Tibial nerve (tissue), 4 donors: ENCODE measurements at regions not wholly inside any gene's neighbourhood (a gene's known extent, or its start where the extent isn't known, plus 50 kb on each side); places are given as distances from the start of the nearest gene placed in this dataset.
A peak's percentile ranks its signal among the peaks of the same experiment; 100 is the strongest.
"Not testable (repeated sequence)": the region's sequence is repeated elsewhere in the genome, so short reads cannot be mapped to it uniquely, and the experiment has no call there.

Experiments used
- DNase-seq, 2 donors: peaks; one replicate each; pipeline ENCODE4 v3.0.0-alpha.2; 2019; ENCODE audit warnings: low spot score in 2 of 2
- H3K27ac ChIP-seq, 4 donors: fragments of 200-600 bp; sonication (generic) in 3 of 4; one replicate each; pipeline ENCODE4 v1.5.1; 2017 to 2019; ENCODE audit warnings: mild to moderate bottlenecking in 1 of 4
- H3K27me3 ChIP-seq, 2 donors: fragments of 200-600 bp; sonication (generic) in 1 of 2; one replicate each; pipeline versions ENCODE4 v1.5.1 to v1.6.0; 2017 to 2019
- H3K36me3 ChIP-seq, 3 donors: fragments of 200-600 bp; sonication (generic); one replicate each; pipeline ENCODE4 v1.5.1; 2018 to 2019
- H3K4me1 ChIP-seq, 4 donors: fragments of 200-600 bp; sonication (generic) in 3 of 4; one replicate each; pipeline ENCODE4 v1.5.1; 2017 to 2019
- H3K4me3 ChIP-seq, 4 donors: fragments of 200-600 bp; sonication (generic) in 3 of 4; one replicate each; pipeline ENCODE4 v1.5.1; 2017 to 2019; ENCODE audit warnings: mild to moderate bottlenecking in 1 of 4, moderate library complexity in 1 of 4
- H3K9me3 ChIP-seq, 4 donors: fragments of 200-600 bp; sonication (generic) in 3 of 4; one replicate each; pipeline ENCODE4 v1.5.1; 2017 to 2019
- EP300 ChIP-seq, 2 donors: sonication (generic); formaldehyde crosslinking; IDR thresholded peaks; one replicate each; pipeline ENCODE4 v1.6.1; 2017; ENCODE audit warnings: antibody characterized with exemption in 2 of 2, mild to moderate bottlenecking in 1 of 2
- POLR2A ChIP-seq, 2 donors: fragments of 450-650 bp; IDR thresholded peaks; one replicate each; pipeline ENCODE4 v1.6.1; 2017; ENCODE audit warnings: antibody characterized with exemption in 2 of 2, mild to moderate bottlenecking in 2 of 2, moderate library complexity in 2 of 2
- WGBS, 2 donors: methylation state at CpG; one replicate each; pipeline ENCODE4 v1.1.5; 2018; 5-methylcytosine and 5-hydroxymethylcytosine counted together
- TF ChIP-seq, protein P1 (sequence below), 5 experiments: fragments of 200-600 bp in 3 of 5; fragments of 450-650 bp in 2 of 5; sonication (generic) in 3 of 5; IDR thresholded peaks; one replicate each; pipeline ENCODE4 v1.5.1; 2016 to 2019; ENCODE audit warnings: antibody characterized with exemption in 5 of 5, mild to moderate bottlenecking in 3 of 5, moderate library complexity in 2 of 5

DNA sequence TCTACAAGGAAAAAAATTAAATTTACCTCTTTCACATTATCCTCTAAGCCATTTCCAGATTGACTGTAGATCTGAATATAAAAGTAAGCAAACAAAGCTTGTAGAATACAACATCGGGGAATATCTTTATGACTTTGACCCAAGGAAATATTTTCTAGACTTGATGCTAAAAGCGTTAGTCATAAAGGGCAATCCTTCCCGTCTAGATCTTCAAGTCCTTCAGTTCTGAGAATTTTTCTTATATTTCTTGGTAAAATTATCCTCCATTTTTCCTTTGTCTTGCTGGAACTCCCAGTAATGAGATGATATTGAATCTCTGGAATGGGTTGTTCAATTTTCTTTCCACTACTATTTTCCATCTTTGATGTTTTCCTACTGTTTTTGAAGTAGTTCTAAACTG lies 77.8 kb upstream of the ZNF184 start:
- TF ChIP-seq, protein P1, sequence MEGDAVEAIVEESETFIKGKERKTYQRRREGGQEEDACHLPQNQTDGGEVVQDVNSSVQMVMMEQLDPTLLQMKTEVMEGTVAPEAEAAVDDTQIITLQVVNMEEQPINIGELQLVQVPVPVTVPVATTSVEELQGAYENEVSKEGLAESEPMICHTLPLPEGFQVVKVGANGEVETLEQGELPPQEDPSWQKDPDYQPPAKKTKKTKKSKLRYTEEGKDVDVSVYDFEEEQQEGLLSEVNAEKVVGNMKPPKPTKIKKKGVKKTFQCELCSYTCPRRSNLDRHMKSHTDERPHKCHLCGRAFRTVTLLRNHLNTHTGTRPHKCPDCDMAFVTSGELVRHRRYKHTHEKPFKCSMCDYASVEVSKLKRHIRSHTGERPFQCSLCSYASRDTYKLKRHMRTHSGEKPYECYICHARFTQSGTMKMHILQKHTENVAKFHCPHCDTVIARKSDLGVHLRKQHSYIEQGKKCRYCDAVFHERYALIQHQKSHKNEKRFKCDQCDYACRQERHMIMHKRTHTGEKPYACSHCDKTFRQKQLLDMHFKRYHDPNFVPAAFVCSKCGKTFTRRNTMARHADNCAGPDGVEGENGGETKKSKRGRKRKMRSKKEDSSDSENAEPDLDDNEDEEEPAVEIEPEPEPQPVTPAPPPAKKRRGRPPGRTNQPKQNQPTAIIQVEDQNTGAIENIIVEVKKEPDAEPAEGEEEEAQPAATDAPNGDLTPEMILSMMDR (IDR thresholded peaks at IDR 0.05): no peak
- TF ChIP-seq EP300 (IDR thresholded peaks at IDR 0.05): no peak
- TF ChIP-seq POLR2A (IDR thresholded peaks at IDR 0.05): no peak
- peaks cover 0 to 6% (median 0%) of the 10 kb centered on the region in 4 donors for H3K4me1 ChIP-seq
- DNase-seq: no peak

DNA sequence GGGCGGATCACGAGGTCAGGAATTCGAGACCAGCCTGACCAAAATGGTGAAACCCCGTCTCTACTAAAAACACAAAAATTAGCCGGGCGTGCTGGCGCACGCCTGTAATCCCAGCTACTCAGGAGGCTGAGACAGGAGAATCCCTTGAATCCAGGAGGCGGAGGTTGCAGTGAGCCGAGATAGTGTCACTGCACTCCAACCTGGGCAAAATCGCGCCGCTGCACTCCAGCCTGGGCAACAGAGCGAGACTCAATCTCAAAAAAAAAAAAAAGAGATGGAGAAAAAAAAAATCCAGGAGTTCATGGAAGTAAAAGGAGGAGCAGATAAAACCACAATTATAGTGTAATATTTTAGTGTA lies 76.3 kb upstream of the ZNF184 start:
- H3K36me3 ChIP-seq, DNase-seq, H3K4me3 ChIP-seq, H3K27ac ChIP-seq: not testable (repeated sequence)
- peaks cover 0 to 77% of the 10 kb centered on the region in 2 donors for H3K27me3 ChIP-seq
- peaks cover 0 to 20% (median 0%) of the 10 kb centered on the region in 4 donors for H3K4me1 ChIP-seq
- WGBS, 2 donors: 86 to 91% methylated on average over 14 of the region's 14 CpGs
- H3K9me3 ChIP-seq: peaks cover 0 to 14% (median 0%) of the 10 kb centered on the region in 4 donors

More for the DNA sequence above, 77.8 kb upstream of the ZNF184 start:
- no peaks in the 10 kb centered on the region for H3K36me3 ChIP-seq
- peaks cover 0 to 77% of the 10 kb centered on the region in 2 donors for H3K27me3 ChIP-seq
- H3K9me3 ChIP-seq: peaks cover 0 to 14% (median 0%) of the 10 kb centered on the region in 4 donors
- H3K27ac ChIP-seq: no peak overlapping the region
- WGBS, 2 donors: 79 to 84% methylated on average over 3 of the region's 3 CpGs
- H3K4me3 ChIP-seq: no peak overlapping the region

DNA sequence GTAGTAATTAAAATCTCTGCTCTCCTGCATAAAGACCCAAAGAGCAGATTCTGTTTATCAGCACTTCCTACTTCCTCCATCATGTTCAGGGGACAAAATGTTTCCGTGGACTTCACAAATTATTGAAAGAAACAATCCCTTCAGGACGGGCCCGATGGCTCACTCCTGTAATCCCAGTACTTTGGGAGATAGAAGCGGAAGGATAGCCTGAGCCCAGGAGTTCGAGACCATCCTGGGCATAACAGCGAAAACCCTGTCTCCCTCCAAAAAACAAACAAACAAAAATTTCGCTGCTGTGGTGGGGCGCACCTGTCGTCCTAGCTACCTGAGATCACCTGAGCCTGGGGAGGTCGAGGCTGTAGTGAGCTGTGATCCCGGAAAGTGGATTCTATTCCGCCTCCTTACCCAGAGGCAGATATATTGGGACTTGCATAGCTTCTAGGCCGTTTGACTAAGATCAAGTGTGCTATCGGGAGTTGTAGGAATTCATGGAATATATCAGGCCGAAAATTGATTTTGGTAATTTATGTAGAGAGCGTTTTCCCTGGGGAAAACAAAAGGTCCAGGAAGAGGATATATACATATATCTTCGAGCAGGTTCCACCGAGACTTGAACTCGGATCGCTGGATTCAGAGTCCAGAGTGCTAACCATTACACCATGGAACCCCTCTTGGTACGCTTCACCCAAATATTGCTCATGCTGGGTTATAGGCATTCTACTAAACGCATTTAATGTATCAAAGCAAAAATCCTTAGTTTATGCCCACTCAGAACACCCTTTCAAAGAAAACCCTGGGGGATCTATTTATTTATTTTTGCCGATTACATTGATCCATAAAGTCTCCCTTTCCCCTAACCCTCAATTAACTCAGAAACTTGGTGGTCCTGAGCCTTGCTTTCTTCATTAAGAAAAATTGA lies 74.5 kb upstream of the ZNF184 start:
- peaks cover 0 to 16% (median 0%) of the 10 kb centered on the region in 4 donors for H3K4me1 ChIP-seq
- peaks cover 0 to 74% of the 10 kb centered on the region in 2 donors for H3K27me3 ChIP-seq
- H3K36me3 ChIP-seq: no peaks in the 10 kb centered on the region
- no peak for DNase-seq
- 27 to 56% methylated on average over 23 of the region's 23 CpGs for WGBS, 2 donors
- TF ChIP-seq, protein P1 (IDR thresholded peaks at IDR 0.05): no peak
- TF ChIP-seq EP300 (IDR thresholded peaks at IDR 0.05): no peak
- no peak for TF ChIP-seq POLR2A (IDR thresholded peaks at IDR 0.05)
- H3K9me3 ChIP-seq: peaks cover 0 to 14% (median 0%) of the 10 kb centered on the region in 4 donors
- H3K27ac ChIP-seq: no peak overlapping the region
- no peak overlapping the region for H3K4me3 ChIP-seq

DNA sequence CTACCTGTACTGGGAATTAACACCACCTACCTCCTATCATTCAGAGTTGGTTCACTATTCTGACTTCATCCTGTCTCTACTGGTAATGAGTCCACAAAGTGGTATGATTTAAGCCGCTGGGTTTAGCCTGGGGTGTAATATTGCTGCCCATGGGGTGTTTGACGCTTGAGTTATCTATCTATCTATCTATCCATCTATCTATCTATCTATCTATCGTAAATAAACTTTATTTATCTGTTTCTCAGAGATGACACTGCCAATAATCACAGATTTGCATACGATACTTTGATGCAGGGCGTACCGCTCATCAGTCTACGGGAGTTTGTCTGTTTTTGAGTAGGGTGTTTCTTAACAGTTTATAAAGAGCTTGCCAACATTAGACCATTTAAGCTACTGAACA lies 73.6 kb upstream of the ZNF184 start:
- WGBS, 2 donors: 89 to 93% methylated on average over 7 of the region's 7 CpGs
- no peaks in the 10 kb centered on the region for H3K36me3 ChIP-seq
- TF ChIP-seq, protein P1 (IDR thresholded peaks at IDR 0.05): no peak
- TF ChIP-seq POLR2A (IDR thresholded peaks at IDR 0.05): no peak
- no peak for TF ChIP-seq EP300 (IDR thresholded peaks at IDR 0.05)
- peaks cover 0 to 73% of the 10 kb centered on the region in 2 donors for H3K27me3 ChIP-seq
- no peak overlapping the region for H3K4me3 ChIP-seq
- DNase-seq: no peak
- peaks cover 0 to 20% (median 0%) of the 10 kb centered on the region in 4 donors for H3K9me3 ChIP-seq
- H3K4me1 ChIP-seq: peaks cover 0 to 16% (median 0%) of the 10 kb centered on the region in 4 donors
- H3K27ac ChIP-seq: no peak overlapping the region

DNA sequence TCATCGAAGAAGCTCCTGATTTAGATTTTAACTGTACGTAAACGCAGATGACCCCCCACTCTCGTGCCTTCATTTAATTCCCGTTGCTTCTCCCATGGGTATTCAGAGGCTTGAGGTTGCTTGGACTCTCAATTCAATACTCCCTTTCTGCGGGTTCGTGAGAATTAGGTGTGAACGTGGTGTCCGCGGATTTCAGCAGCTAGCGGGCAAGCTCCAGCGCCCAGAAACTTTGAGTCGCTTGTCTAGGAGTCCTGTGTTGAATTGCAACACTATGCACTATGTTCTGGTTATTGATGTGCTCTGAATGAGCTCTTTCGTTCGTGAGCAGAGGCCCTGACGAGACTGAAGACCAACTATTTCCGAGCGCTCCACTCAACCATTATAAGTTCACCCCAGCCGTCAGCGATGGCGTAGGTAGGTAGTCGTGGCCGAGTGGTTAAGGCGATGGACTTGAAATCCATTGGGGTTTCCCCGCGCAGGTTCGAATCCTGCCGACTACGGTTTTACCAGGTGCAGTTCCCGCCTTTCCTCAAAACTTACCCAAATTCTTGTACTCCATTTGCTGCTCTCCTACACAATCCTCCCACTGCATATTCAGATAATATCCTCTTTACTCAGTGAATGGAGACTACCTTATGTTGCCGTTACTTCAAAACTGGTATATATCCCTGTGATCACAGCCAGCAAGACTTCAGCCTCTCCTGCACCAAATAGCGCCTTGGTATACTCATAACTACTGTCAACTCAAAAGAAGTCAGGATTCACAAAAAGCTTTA lies 72.6 kb upstream of the ZNF184 start:
- Histone ChIP-seq H3K27me3 (peaks cover 0 to 80% of the 10 kb centered on the region in 2 donors), H3K9me3 (peaks cover 0 to 20% (median 0%) of the 10 kb centered on the region in 4 donors), H3K4me1 (peaks cover 0 to 16% (median 0%) of the 10 kb centered on the region in 4 donors), H3K27ac (no peak overlapping the region), H3K36me3 (no peaks in the 10 kb centered on the region), H3K4me3 (peak overlapping the region in 3 of 4 donors; percentile 0 to 20 (median 14))
- TF ChIP-seq, protein P1 (IDR thresholded peaks at IDR 0.05): no peak
- TF ChIP-seq EP300 (IDR thresholded peaks at IDR 0.05): no peak
- no peak for TF ChIP-seq POLR2A (IDR thresholded peaks at IDR 0.05)
- WGBS, 2 donors: 6 to 8% methylated on average over 32 of the region's 32 CpGs
- DNase-seq: no peak
